NB4 (cell line): ENCODE measurements at regions not wholly inside any gene's neighbourhood (a gene's known extent, or its start where the extent isn't known, plus 50 kb on each side); places are given as distances from the start of the nearest gene placed in this dataset.

Source experiments
- CTCF ChIP-seq: IDR thresholded peaks from one replicate; pipeline ENCODE4 v1.5.1; 2012; ENCODE audit warnings: low read depth, low read length
- MAX ChIP-seq: IDR thresholded peaks from 2 replicates; pipeline ENCODE4 v1.6.1; 2011; ENCODE audit warnings: low read depth, low read length
- POLR2A ChIP-seq: IDR thresholded peaks from 2 replicates; pipeline ENCODE4 v1.6.1; 2011; ENCODE audit warnings: mild to moderate bottlenecking; ENCODE audit not compliant: insufficient read length; ENCODE audit errors: extremely low read depth

GRCh38 chr12:123078531-123079155 is 72.2 kb downstream of the PITPNM2 start:
- TF ChIP-seq CTCF (no peak), MAX (no peak), POLR2A (no peak)
